OCI-LY7 (cell line): ENCODE measurements at regions not wholly inside any gene's neighbourhood (a gene's known extent, or its start where the extent isn't known, plus 50 kb on each side); places are given as distances from the start of the nearest gene placed in this dataset.

Source experiments
- BruUV-seq: library from RNA; stranded (reverse); fragments of 400-500 nt; replicated peaks from 2 replicates; lab custom pipeline; 2021; lab: Mats Ljungman, UMichigan
- CTCF ChIA-PET: fragments of 300-600 bp; sonication (Branson Sonifier 250); formaldehyde crosslinking; loops from one replicate; lab custom pipeline; 2022; ENCODE audit warnings: antibody characterized with exemption; ENCODE audit not compliant: unreplicated experiment; lab: Charles Lee
- POLR2A ChIA-PET: fragments of 300-600 bp; sonication (Branson Sonifier 250); formaldehyde crosslinking; loops from one replicate; lab custom pipeline; 2022; ENCODE audit warnings: antibody characterized with exemption; lab: Charles Lee
- DNase-seq: peaks from one replicate; pipeline ENCODE4 v3.0.0-alpha.2; 2015; ENCODE audit warnings: low spot score
- H2AFZ ChIP-seq: fragments of 200-600 bp; sonication (generic), shearing (Covaris generic); 2 replicates; pipeline ENCODE4 v1.6.1; 2014; ENCODE audit warnings: mild to moderate bottlenecking, antibody characterized with exemption, low read length, moderate library complexity
- H3K27ac ChIP-seq: fragments of 200-600 bp; sonication (generic); 2 replicates; pipeline ENCODE4 v1.5.1; 2014; ENCODE audit warnings: mixed run types, low read depth, mild to moderate bottlenecking, moderate library complexity, low read length, inconsistent platforms; ENCODE audit not compliant: poor library complexity, severe bottlenecking
- H3K36me3 ChIP-seq: fragments of 200-600 bp; sonication (generic); 2 replicates; pipeline ENCODE4 v1.6.1; 2014; ENCODE audit warnings: mild to moderate bottlenecking, antibody characterized with exemption, low read length, moderate library complexity, mixed read lengths; ENCODE audit not compliant: insufficient read depth
- H3K4me1 ChIP-seq: fragments of 200-600 bp; sonication (generic); 2 replicates; pipeline ENCODE4 v1.5.1; 2014; ENCODE audit warnings: mild to moderate bottlenecking, low read length; ENCODE audit not compliant: insufficient read depth, poor library complexity, severe bottlenecking
- H3K4me2 ChIP-seq: fragments of 200-600 bp; sonication (generic); 2 replicates; pipeline ENCODE4 v1.6.1; 2014; ENCODE audit warnings: mild to moderate bottlenecking, low read length
- H3K4me3 ChIP-seq: fragments of 200-600 bp; sonication (generic); 2 replicates; pipeline ENCODE4 v1.5.1; 2014; ENCODE audit warnings: mild to moderate bottlenecking, low read depth, low read length; ENCODE audit not compliant: poor library complexity, severe bottlenecking
- H3K79me2 ChIP-seq: fragments of 200-600 bp; sonication (generic); 2 replicates; pipeline ENCODE4 v1.6.1; 2016; ENCODE audit warnings: low read depth, mild to moderate bottlenecking, low read length, moderate library complexity, mixed read lengths; ENCODE audit not compliant: insufficient read depth
- H3K9me2 ChIP-seq: fragments of 200-600 bp; sonication (generic); 2 replicates; pipeline ENCODE4 v1.6.1; 2016; ENCODE audit warnings: mild to moderate bottlenecking, low read length, mixed read lengths; ENCODE audit not compliant: insufficient read depth
- H3K9me3 ChIP-seq: fragments of 200-600 bp; sonication (generic); 2 replicates; pipeline ENCODE4 v1.6.1; 2014; ENCODE audit warnings: mild to moderate bottlenecking, mixed run types, low read length, mixed read lengths
- H4K20me1 ChIP-seq: fragments of 200-600 bp; sonication (generic); 2 replicates; pipeline ENCODE4 v1.6.1; 2014; ENCODE audit warnings: mild to moderate bottlenecking, antibody characterized with exemption, low read length, moderate library complexity, mixed read lengths; ENCODE audit not compliant: insufficient read depth
- EZH2phosphoT487 ChIP-seq: fragments of 200-600 bp; sonication (generic); IDR thresholded peaks from 2 replicates; pipeline ENCODE4 v1.6.1; 2018; ENCODE audit warnings: low read depth, borderline replicate concordance, mild to moderate bottlenecking, mixed run types, antibody characterized with exemption, low read length, moderate library complexity, mixed read lengths
- intact Hi-C: fragments of 100-400 bp; cut with micrococcal nuclease; formaldehyde crosslinking; loops from one replicate; pipeline ENCODE4 v1.10.0; 2022; ENCODE audit not compliant: unreplicated experiment
- TF ChIP-seq, protein P1 (sequence below): fragments of 200-600 bp; sonication (generic); conservative IDR thresholded peaks from 2 replicates; pipeline ENCODE4 v1.5.1; 2014; ENCODE audit warnings: mild to moderate bottlenecking, antibody characterized with exemption, low read length, moderate library complexity, mixed read lengths

DNA sequence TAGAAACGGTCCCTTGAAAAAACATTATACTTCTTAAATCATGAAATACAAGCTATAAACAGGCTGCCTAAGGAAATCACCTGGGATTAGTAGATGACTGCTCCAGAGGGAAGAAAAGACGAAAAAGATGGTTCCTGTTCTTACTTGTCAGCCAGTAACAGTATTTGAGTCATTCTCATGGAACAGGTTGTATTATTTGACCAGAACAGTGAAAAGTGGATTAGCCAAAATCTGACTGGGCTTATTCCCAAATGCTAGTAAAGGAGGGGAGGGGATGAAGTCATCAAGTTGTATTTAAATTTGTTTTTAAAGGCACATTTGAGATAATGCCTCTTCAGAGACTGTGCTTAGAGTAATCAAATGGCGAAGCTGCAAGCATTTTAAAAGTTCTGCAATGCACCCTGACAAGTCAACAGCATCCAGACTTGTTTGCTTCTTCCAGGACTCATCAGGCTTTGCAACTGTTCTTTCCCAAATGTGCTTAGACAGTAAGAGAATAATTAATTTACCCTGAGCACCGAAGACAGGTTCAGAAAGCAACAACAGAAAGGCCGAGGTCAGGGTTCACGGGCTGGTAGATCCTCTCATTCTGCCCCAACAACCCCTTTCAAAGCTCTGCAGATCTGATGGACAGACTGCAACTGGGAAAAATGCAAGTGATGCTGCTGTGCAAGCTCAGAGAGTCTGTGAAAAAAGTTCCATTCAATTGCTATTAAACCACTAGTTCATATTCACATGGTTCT lies 800.6 kb downstream of the KCTD16 start:
- H3K4me3 ChIP-seq: no peak overlapping the region
- H3K36me3 ChIP-seq: no peaks in the 10 kb centered on the region
- ChIA-PET POLR2A (no interaction called here), CTCF (no interaction called here)
- no peaks in the 10 kb centered on the region for H3K9me2 ChIP-seq
- H3K4me1 ChIP-seq: no peaks in the 10 kb centered on the region
- BruUV-seq: no TSS peak
- no peaks in the 10 kb centered on the region for H4K20me1 ChIP-seq
- H3K27ac ChIP-seq: no peak overlapping the region
- intact Hi-C loops: no loop called here
- H3K79me2 ChIP-seq: no peaks in the 10 kb centered on the region
- DNase-seq: no peak
- H2AFZ ChIP-seq: no peak overlapping the region
- no peak overlapping the region for H3K4me2 ChIP-seq
- H3K9me3 ChIP-seq: no peaks in the 10 kb centered on the region
- TF ChIP-seq, protein P1, sequence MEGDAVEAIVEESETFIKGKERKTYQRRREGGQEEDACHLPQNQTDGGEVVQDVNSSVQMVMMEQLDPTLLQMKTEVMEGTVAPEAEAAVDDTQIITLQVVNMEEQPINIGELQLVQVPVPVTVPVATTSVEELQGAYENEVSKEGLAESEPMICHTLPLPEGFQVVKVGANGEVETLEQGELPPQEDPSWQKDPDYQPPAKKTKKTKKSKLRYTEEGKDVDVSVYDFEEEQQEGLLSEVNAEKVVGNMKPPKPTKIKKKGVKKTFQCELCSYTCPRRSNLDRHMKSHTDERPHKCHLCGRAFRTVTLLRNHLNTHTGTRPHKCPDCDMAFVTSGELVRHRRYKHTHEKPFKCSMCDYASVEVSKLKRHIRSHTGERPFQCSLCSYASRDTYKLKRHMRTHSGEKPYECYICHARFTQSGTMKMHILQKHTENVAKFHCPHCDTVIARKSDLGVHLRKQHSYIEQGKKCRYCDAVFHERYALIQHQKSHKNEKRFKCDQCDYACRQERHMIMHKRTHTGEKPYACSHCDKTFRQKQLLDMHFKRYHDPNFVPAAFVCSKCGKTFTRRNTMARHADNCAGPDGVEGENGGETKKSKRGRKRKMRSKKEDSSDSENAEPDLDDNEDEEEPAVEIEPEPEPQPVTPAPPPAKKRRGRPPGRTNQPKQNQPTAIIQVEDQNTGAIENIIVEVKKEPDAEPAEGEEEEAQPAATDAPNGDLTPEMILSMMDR: no peak
- no peak for TF ChIP-seq EZH2phosphoT487

DNA sequence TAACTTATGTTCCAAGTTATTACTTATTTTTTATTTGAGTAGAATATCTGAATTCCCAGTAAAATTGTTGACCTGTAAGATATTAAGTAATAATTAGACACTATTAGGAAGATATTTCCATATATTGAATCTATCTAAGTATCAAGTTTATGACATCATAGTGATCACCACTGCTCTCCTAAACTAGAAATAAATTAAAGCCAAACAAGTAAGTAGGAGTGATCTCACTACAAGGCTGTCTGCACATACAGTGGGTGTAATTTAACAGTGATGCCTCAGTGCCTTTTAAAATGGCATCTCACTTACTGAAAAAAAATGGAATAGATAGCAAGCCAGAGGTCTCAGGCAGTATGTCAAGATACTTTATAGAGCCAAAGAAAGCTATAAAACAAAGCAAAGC lies 789.6 kb downstream of the KCTD16 start:
- Histone ChIP-seq H4K20me1 (no peaks in the 10 kb centered on the region), H3K27ac (no peak overlapping the region), H3K9me2 (no peaks in the 10 kb centered on the region), H3K4me2 (no peak overlapping the region), H2AFZ (no peak overlapping the region), H3K4me3 (no peak overlapping the region), H3K9me3 (no peaks in the 10 kb centered on the region), H3K4me1 (no peaks in the 10 kb centered on the region), H3K36me3 (no peaks in the 10 kb centered on the region), H3K79me2 (no peaks in the 10 kb centered on the region)
- no TSS peak for BruUV-seq
- DNase-seq: no peak
- intact Hi-C loops: no loop called here
- TF ChIP-seq, protein P1: no peak
- no peak for TF ChIP-seq EZH2phosphoT487
- ChIA-PET POLR2A (no interaction called here), CTCF (no interaction called here)

DNA sequence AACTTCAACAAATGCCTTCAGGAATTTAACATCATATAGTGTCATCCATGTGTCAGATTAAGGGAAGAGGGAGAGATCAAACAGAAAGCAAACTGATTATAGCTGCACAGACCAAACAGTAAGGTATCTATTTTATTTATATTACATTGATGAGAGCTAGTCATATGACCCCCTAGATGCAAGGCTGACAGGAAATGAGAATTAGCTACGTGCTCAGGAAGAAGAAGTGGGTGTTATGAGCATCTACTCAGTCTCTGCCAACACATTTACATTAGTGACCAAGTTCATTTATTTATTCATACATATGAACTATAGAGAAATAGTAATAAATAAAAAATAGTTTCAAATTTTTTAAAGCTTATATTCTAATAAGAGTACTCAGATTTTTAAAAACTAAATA lies 787.3 kb downstream of the KCTD16 start:
- BruUV-seq: no TSS peak
- Histone ChIP-seq H4K20me1 (no peaks in the 10 kb centered on the region), H3K79me2 (no peaks in the 10 kb centered on the region), H3K4me2 (no peak overlapping the region), H2AFZ (no peak overlapping the region), H3K4me1 (no peaks in the 10 kb centered on the region), H3K27ac (no peak overlapping the region), H3K9me3 (no peaks in the 10 kb centered on the region), H3K36me3 (no peaks in the 10 kb centered on the region), H3K4me3 (no peak overlapping the region), H3K9me2 (no peaks in the 10 kb centered on the region)
- CTCF ChIA-PET: no interaction called here
- POLR2A ChIA-PET: interaction anchor here (0.6 to 2.1 kb wide), 5 partner anchors 12 to 416 kb away, joined by 3 to 4 read pairs (median 4); no protein-coding TSS in a partner anchor
- no peak for DNase-seq
- intact Hi-C loops: no loop called here
- no peak for TF ChIP-seq EZH2phosphoT487
- TF ChIP-seq, protein P1: no peak
